TTC549 (cell line): ENCODE measurements at regions not wholly inside any gene's neighbourhood (a gene's known extent, or its start where the extent isn't known, plus 50 kb on each side); places are given as distances from the start of the nearest gene placed in this dataset.

ENCODE experiments used
- FAIRE-seq: peaks from 2 replicates; lab custom pipeline; 2012; peaks lifted over from hg19 to GRCh38; lab: Jason Lieb, UNC

DNA sequence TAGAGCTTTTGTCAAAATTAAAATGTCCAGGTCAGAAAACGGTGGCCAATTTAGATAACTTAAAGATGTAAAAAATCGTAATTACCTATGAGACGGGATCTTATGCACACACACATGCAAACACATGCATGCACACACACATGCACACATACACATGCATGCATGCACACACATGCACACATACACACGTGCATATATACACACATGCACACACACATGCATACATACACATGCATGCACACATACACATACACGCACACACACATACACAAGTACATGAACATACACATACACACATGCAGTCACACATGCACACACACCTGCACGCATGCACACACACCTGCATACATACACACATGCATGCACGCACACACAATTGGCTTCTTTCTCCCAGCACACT, 362.0 kb downstream of the IRX1 start:
- FAIRE-seq = no peak

DNA sequence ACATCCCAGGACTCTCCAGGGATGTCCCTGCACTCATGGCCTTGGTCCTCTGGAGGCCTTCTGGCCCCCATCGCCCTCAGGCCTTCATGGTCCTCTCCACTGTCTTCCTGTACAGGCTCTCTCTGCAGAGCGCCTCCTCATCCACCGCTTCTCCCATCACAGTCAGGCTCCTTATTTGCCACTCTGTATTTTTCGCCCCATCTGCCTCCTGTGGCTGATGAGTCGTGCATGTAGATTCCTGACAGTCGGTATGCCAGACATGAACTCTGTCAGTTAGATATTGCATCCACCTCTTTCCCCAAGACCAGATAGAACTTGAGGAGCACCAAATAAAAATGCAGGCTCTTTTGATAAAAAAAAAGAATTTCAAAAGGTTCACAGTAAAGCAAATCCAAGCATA, 362.8 kb downstream of the IRX1 start:
- no peak for FAIRE-seq

DNA sequence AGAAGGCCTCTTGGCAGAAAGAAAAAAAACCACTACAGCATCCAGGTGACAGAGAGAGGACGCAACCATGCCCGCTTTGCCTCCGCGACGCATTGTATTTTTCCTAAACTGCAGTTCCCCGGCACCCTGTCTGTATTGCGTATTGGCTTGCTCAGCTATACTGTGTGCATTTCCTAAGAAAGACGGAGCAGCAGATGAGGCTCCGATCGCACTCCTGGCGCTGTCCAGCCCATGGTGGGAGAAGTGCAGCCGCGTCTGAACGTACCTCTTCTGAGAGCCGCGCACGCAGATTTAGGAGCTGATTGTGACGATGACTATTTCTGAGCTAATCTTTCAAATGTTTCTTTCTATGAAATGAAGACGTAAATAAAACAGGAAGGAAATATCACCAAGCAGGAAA, 366.5 kb downstream of the IRX1 start:
- no peak for FAIRE-seq

DNA sequence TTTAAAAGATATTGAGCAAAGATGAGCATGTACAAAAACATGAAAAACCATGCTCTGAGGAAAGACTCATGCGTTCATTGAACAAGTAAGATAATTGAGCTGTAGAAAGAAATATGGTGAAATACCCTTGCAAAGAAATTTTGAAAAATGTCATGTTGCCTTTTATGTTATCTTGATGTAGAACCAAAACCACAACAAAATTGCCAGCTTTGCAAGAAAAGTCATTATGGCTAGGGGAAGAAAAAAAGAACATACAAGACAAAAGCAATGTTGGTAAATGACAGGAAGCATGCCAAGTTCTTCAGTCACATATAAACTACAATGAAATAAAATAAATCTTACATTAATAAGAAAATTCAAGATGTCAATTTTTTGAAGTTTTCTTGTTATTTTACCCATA, 368.0 kb downstream of the IRX1 start:
- FAIRE-seq = no peak

DNA sequence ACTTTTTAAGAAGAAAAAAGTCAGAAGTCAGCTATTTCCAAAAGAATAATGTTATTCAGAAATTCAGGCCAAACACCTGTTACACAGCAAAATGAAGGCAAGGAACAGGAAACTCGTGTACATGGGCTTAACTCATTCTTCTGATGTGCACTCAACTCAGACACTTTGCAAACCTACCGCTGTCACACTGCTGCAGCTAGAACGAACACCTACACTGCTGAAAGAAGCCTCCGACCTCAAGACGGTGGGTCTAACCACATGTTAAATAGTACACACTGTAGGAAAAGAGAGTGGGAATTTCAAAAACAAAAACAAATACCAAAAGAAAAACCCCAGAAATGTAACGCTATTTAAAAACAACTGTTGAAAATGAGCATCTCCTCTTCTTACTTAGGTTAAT, 384.5 kb downstream of the IRX1 start:
- no peak for FAIRE-seq

DNA sequence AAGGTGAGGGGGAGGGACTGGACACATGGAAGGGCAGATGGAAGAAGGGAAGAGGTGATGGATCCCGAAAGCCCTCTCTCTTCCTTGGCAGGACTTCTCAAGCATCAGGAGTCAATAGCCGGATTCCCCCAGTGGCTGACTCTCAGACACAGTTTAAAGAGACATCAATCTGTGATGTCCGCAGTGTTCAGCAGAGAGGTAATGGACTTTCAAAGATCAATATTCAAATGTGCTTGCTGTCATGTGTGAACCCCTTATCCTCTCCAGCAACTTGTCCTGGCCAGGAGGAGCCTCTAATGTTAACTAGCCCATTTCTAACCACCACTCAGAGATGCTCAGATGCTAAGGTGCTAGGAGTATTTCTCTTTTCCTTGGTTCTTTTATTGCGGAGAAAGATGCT, 392.2 kb downstream of the IRX1 start:
- FAIRE-seq = no peak

DNA sequence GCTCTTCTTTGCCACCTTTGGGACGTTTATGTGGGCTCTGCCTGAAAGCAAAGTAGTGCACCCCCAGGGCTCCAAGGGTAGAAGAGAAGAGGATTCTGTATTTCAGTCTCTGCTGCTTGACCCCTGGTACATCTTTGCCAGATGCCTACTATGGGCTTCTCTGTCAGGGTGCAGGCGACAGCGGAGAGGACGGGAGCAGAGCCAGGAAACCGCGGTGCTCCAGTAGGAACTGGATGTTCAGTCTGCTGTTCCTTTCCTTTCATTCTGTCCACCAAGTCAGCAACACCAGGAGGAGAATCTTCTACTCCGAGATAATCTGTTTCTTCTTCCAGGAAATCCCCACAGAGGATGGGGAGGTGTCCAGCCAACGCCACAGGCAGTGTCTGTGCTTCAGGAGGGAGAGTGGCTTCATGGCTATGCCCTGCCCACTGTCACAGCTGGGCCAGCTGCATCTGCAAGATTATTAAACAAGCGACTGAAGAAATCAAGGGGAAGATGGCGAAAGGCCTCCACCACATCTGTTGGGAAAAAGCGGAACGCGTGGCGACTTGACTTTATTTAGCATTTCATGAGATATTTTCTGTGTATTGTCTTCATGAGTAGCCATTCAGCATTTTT, 398.3 kb downstream of the IRX1 start:
- no peak for FAIRE-seq

DNA sequence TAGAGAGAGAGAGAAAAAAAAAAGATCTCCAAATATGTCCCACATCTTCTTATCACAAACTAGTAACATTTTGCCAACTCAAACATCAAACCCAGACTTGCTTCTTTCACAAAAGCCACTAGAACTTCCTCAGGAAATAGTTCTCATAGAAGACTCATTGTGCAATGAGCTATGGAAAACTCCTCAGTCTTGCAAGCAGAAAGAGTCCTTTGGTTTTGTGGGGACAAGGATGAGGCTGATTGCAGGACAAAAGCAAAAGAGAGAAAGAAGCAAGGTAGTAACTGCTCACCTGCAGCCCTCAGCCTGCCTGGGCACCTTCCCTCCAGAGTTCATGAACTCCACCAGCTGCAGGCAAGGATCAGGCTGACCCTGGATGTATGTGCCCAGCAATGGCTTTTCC, 399.0 kb downstream of the IRX1 start:
- no peak for FAIRE-seq

DNA sequence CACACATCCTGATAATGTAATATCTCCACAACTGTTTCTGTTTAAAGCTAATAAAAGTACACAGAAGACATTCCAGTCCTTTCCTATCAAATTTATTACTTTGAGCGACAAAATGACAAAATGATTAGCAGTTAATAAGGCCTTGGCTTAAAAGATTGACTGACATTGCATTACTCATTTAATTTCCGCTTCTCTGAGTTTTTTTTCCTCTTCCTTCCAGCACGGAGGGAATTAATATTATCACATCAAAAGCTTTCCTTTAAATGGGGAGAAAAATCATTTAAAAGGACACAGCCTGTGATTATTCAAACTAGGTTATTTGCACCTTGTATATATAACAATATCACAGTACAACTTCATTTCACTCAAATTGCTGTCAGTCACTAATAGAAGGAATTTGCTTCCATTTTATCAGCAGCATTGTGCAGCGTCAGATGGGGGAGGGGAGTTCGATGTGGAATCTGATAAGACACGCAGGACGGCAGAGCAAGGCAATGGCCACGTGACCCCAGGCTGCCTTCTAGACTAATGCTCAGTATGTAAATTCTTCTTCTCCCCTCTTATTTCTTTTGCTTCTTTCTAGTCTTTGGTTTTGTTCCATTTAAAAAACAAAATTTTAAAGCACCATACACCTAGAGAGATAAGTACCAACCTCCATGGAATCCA, 400.5 kb downstream of the IRX1 start:
- no peak for FAIRE-seq

DNA sequence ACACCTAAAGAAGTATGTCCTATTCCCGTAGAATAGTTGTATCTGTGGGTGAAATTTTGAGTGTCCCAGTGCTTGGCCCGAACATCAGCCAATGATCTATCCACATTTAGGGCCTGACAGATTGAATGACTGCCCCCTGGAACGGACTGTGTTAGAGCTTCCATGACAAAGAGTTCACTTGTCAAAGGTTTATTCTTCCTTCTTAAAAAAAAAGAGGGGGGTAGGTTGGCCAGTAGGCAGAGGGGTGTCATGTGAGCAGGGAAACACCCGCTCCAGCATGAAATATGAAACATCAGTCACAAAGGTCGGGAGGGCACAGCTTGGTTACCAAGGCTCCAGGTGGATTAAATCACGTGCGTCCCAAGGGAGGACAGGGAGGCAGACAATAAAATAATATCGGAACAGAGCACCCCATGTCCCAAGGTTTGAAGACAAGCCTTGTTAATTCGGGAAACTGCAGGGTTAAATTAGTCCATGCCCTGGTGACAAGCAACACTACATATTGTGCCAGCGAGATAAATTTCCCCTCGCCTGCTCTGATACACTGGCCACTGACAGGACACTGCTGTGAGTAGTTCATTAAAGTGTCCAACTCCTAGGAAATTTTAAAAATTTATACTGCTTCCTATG, 401.2 kb downstream of the IRX1 start:
- FAIRE-seq = no peak

DNA sequence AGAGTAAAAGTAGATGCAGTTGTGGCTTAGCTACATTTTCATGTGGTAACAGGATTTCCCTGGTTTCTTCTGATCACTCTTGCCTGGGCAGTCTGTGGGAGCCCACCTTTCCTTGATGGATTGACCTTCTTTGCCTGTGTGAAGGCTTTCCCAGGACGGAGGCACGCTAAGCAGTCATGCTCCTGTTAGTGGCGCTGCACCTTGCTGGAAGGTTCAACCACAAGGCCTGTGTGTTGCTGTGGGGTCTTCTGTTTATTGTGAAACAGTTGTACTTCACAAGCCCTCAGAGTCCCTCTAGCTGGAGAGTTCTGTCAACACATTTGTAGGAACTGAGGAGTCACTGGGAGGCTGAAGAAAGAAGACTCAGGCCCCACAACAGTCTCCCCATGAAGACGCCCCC, 402.0 kb downstream of the IRX1 start:
- no peak for FAIRE-seq

DNA sequence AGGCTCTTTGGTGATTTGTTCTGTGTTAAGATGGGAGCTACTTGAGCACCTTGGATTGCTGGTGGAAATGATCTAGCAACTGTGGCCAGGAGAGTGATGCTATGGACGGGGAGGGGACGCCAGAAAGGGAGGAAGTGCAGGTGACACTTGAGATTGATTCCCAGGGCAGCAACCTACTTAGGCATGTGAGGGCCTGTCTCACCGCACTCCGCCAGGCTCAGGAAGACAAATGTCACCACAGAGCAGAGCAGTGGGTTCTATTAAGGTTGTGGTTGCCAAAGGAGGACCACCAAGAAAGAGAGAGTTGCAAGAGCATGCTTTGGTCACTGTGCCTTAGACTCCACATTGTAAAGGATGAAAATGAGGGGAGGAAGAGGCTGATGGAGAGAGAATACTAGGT, 404.3 kb downstream of the IRX1 start:
- no peak for FAIRE-seq

DNA sequence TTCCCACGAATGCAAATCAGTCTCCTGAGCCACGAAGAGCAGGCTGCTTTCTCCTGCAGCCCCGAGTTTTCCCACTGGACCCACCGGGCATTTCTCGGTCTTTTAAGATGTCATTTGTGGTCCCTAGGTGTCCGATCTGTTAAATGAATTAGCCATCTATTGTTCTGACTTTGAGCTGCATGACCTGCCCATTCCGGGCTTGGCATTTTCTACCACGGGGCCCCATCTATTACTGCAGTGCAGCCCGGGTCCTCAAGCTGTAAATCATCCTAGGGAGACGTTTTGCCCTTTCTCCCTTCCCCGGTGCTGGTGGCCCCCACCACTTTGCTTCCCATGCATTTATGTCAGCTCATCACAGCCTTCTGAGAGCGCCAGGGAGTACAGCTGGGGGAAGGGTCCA, 405.4 kb downstream of the IRX1 start:
- no peak for FAIRE-seq

DNA sequence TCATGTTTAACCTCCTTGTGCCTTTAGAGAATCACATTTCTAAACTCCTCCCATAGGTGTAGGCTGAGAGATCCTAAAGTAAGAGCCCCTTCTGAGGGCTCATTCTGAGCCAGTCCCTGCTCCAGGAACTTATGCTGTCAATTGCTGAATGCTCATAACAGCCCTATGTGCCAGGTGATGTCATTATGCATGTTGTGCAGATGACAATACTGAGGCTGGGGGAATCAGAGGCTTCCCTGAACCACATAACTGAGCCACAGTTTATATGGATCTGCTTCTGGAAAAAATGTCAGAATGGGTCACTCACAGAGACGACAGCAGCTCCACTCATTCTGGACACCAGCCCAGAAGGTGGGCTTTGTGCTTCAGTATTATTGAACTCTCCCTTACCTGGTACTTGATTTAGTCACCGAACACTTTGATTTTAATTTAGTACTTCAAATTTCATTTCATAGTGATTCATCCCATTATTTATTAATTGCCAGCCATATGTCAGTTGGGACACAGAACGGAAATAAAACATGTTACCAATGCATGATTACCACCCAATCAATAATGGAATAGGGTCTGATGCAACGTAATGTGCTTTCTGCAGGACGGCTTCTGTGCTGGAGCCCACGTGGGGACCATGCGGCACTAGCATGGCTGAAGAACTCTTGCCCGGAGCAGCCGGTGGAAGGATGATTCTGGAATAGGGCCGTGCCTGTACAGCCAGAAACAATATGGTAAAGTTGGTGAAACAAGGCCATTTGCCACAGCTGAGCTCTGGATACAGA, 406.3 kb downstream of the IRX1 start:
- no peak for FAIRE-seq

DNA sequence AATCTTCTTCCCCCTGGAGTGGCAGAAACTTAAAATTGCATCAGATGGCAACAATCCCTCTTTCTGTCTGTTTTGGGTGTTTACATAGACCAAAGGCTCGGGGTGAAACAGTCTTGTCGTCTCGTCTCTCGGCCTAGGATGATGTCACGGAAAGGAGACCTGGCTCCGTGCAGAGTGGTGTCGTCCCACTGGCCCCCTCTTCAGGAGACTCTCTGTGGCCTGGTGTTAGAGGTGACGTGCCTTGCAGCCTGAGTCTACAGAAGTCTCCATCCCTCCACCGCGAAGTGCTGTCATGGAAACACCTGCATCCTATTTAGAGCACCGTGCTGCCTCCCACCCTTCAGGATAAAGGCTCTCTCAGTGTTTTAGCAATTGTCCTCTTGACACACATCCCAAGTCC, 409.7 kb downstream of the IRX1 start:
- FAIRE-seq = no peak

DNA sequence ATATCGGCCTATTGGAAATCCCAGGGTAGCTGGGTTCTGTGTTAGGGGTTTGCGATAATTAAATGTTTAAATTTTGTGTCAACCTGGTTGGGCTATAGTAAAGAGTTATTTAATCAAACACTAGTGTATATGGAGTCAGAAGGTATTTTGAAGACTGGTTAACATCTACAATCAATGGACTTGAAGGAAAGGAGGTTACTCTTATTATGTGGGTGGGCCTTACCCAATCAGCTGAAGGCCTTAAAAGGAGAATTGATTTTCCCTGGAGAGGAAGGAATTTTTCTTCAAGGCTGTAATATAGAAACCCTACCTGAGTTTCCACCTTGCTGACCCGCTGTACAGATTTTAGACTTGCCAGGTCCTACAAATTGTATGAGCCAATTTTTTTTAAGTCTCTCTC, 411.4 kb downstream of the IRX1 start:
- no peak for FAIRE-seq

DNA sequence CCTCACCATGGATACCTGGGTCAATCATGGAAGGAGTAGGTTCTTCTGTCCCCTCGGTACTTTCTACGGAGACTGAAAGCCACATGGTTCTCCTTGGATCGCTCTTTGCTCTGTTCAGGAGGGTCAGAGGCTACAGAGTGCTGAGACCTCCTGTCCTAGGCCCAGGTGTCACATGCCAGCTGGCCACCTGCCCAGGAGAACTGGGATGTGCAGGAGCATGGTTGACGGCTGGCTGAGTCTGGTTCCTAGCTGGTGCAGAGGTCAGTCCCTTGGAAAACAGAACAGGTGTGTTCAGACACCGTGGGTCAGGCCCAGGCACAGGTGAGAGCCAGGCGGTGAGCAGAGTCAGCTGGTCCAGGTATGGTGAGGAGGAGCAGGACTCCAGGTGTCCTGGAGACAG, 416.3 kb downstream of the IRX1 start:
- no peak for FAIRE-seq

DNA sequence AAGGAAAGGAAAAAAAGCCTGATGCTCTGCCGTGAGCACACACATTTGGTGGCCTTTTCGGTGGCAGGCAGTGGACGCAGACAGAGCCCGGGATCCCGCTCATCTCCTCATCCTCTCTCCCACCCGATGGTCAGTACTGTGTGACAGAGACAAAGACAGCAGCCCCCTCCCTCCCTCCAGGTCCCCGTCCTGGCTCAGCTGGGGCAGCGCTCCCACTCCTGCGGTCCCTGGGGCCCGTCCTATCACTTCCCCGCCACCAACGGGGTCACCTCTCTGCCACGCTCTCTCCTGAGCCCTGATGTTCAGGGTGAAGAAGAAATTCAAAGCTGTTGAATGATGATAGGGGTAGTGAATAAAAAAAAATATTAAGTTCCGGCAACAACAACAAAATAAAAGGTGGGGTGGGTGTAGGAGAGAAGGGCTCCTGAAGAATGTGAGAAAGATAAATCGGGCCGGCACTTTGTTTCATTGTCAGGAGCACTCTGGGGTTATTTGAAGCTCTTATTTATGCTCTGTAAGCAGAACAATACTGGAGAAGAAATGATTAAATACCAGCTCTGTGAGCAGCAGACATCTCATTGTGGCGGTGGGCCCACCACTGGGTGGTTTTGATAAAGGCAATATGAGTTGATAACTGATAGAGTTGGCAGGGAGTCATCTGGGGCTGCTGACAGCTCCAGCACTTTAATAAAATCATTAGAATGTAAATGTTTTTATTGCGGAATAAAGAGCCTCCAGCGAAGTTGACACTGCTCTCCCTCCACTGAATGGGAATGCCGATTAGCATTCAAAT, 417.7 kb downstream of the IRX1 start:
- no peak for FAIRE-seq

DNA sequence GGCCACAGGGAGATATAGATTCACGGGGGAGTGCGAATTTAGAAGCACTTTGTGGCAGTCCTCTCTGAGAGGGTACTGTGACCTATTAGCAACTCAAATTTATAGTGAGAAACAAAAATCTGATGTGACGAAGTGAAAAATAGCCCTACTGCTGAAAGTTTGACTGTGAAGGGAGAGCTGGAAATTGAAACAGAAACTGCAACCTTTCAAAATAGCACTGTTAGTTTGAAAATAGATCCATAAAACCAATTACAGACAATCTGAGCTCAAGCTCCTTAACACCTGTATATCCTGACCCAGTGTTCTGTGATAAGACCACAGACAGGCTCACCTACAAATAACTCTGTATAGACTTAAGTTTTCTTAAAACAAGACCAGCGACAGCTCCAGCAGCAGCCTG, 420.1 kb downstream of the IRX1 start:
- FAIRE-seq = no peak

DNA sequence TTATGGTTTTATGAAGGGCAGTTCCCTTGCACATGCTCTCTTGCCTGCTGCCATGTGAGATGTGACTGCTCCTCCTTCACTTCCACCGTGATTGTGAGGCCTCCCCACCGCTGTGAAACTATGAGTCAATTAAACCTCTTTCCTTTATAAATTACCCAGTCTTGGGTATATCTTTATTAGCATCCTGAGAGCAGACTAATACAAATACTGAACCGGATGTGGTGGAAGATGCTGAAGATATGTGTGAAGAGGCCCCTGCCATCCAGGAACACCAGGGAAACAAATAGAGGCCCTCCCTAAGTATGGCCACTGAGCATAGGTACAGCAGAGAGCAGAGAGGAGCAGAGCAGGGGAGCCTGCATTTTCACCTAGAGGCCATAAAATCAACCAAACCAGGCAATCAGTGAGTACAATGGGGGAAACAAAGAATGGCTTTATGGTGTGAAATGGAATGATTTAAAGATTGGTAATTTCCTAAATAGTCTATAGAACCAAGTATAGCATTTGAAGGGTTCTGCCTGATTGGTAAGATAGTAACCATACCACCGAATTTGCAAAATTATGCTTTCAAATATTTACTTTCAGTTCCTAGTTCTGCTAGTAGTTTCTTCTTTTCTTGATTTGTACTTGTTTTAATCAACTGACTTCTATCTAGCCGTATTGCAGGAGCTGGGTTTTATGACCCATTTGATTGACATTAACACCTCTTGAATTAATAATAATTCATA, 421.6 kb downstream of the IRX1 start:
- FAIRE-seq = no peak

DNA sequence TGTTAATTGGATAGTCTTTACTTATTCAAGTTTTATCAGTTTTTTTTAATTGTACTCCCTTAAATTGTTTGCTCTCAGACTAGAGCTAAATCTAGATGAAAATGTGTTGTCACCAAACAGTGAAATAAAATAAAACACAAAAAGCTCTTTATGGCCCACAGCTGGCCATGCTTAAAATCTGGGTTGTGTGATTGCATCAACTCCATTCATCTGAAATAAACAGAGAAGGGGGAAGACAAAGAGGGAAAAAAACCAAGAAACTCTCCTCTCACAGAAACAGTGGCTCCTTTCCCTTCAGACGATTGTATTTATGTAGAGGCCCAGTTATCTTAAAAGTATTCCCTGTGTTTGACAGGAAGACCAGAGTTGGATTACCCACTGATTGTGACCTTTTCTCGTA, 422.4 kb downstream of the IRX1 start:
- FAIRE-seq = no peak
